ENCODE measurements at regions not wholly inside any gene's neighbourhood (a gene's known extent, or its start where the extent isn't known, plus 50 kb on each side); places are given as distances from the start of the nearest gene placed in this dataset.
"Not testable (repeated sequence)": the region's sequence is repeated elsewhere in the genome, so short reads cannot be mapped to it uniquely, and the experiment has no call there.

GRCh38 chr13:88031980-88032559 lies 360.9 kb downstream of the SLITRK5 start:
- Histone ChIP-seq H2AK5ac (ENCODE audit: low read length) (no peak overlapping the region), H3K9ac (ENCODE audit: low read length) (no peak overlapping the region), H2BK5ac (ENCODE audit: low read depth, low read length, poor library complexity) (no peak overlapping the region), H3K23ac (ENCODE audit: low read length) (no peak overlapping the region), H3K79me2 (ENCODE audit: control insufficient read depth, insufficient read depth, low read length, poor library complexity) (no peaks in the 10 kb centered on the region), H2BK12ac (ENCODE audit: low read length) (no peak overlapping the region), H3K4ac (ENCODE audit: low read depth, low read length) (no peak overlapping the region), H3K9me3 (ENCODE audit: insufficient read depth, low read depth, low read length) (no peaks in the 10 kb centered on the region), H3K4me1 (ENCODE audit: control insufficient read depth in 1 of 2, insufficient read depth in 2 of 2, low read length in 2 of 2) (no peaks in the 10 kb centered on the region), H4K12ac (ENCODE audit: low read depth, low read length) (no peak overlapping the region), H2BK120ac (ENCODE audit: insufficient read depth, low read length, poor library complexity) (no peak overlapping the region), H3K27ac (ENCODE audit: low read depth, low read length) (no peak overlapping the region), H3K36me3 (ENCODE audit: control insufficient read depth in 1 of 2, insufficient read depth in 2 of 2, low read length in 2 of 2) (no peaks in the 10 kb centered on the region), H3K4me2 (ENCODE audit: low read length) (no peak overlapping the region), H3K27me3 (ENCODE audit: insufficient read depth, low read length) (no peaks in the 10 kb centered on the region), H3K79me1 (ENCODE audit: low read length) (no peaks in the 10 kb centered on the region), H3K14ac (ENCODE audit: low read length) (no peak overlapping the region), H3K4me3 (ENCODE audit: low read depth, low read length) (no peak overlapping the region), H2AFZ (ENCODE audit: insufficient read depth, low read length, poor library complexity) (no peak overlapping the region), H4K8ac (ENCODE audit: low read depth, low read length) (no peak overlapping the region), H4K91ac (ENCODE audit: low read depth, low read length) (no peak overlapping the region), H3K18ac (ENCODE audit: low read length) (no peak overlapping the region)
- DNase-seq, result no peak

GRCh38 chr13:88036205-88036604 lies 365.0 kb downstream of the SLITRK5 start:
- H3K14ac ChIP-seq (ENCODE audit: low read length); H3K27ac ChIP-seq (ENCODE audit: low read depth, low read length); H3K79me2 ChIP-seq (ENCODE audit: control insufficient read depth, insufficient read depth, low read length, poor library complexity); H3K4me1 ChIP-seq (ENCODE audit: control insufficient read depth in 1 of 2, insufficient read depth in 2 of 2, low read length in 2 of 2); H3K36me3 ChIP-seq (ENCODE audit: control insufficient read depth in 1 of 2, insufficient read depth in 2 of 2, low read length in 2 of 2); H2AK5ac ChIP-seq (ENCODE audit: low read length); H2AFZ ChIP-seq (ENCODE audit: insufficient read depth, low read length, poor library complexity); H4K8ac ChIP-seq (ENCODE audit: low read depth, low read length); H2BK5ac ChIP-seq (ENCODE audit: low read depth, low read length, poor library complexity); H4K91ac ChIP-seq (ENCODE audit: low read depth, low read length); H4K12ac ChIP-seq (ENCODE audit: low read depth, low read length); H3K4ac ChIP-seq (ENCODE audit: low read depth, low read length); DNase-seq; H3K9me3 ChIP-seq (ENCODE audit: insufficient read depth, low read depth, low read length); H3K9ac ChIP-seq (ENCODE audit: low read length); H3K4me3 ChIP-seq (ENCODE audit: low read depth, low read length); H2BK120ac ChIP-seq (ENCODE audit: insufficient read depth, low read length, poor library complexity); H3K79me1 ChIP-seq (ENCODE audit: low read length); H3K23ac ChIP-seq (ENCODE audit: low read length); H3K18ac ChIP-seq (ENCODE audit: low read length); H2BK12ac ChIP-seq (ENCODE audit: low read length); H3K27me3 ChIP-seq (ENCODE audit: insufficient read depth, low read length); H3K4me2 ChIP-seq (ENCODE audit: low read length): not testable (repeated sequence)
- no CpG with 5 or more reads among the region's 8 CpGs for WGBS (ENCODE audit: extremely low coverage, insufficient coverage, insufficient read length)

GRCh38 chr13:88042489-88042888 lies 371.3 kb downstream of the SLITRK5 start:
- Histone ChIP-seq H3K4ac (ENCODE audit: low read depth, low read length) (no peak overlapping the region), H2AK5ac (ENCODE audit: low read length) (no peak overlapping the region), H3K23ac (ENCODE audit: low read length) (no peak overlapping the region), H3K9ac (ENCODE audit: low read length) (no peak overlapping the region), H2AFZ (ENCODE audit: insufficient read depth, low read length, poor library complexity) (no peak overlapping the region), H2BK120ac (ENCODE audit: insufficient read depth, low read length, poor library complexity) (no peak overlapping the region), H3K4me3 (ENCODE audit: low read depth, low read length) (no peak overlapping the region), H4K12ac (ENCODE audit: low read depth, low read length) (no peak overlapping the region), H3K27ac (ENCODE audit: low read depth, low read length) (no peak overlapping the region), H3K36me3 (ENCODE audit: control insufficient read depth in 1 of 2, insufficient read depth in 2 of 2, low read length in 2 of 2) (no peaks in the 10 kb centered on the region), H3K79me2 (ENCODE audit: control insufficient read depth, insufficient read depth, low read length, poor library complexity) (no peaks in the 10 kb centered on the region), H2BK12ac (ENCODE audit: low read length) (no peak overlapping the region), H3K27me3 (ENCODE audit: insufficient read depth, low read length) (no peaks in the 10 kb centered on the region), H3K79me1 (ENCODE audit: low read length) (no peaks in the 10 kb centered on the region), H3K18ac (ENCODE audit: low read length) (no peak overlapping the region), H3K9me3 (ENCODE audit: insufficient read depth, low read depth, low read length) (no peaks in the 10 kb centered on the region), H2BK5ac (ENCODE audit: low read depth, low read length, poor library complexity) (no peak overlapping the region), H4K8ac (ENCODE audit: low read depth, low read length) (no peak overlapping the region), H3K14ac (ENCODE audit: low read length) (no peak overlapping the region), H4K91ac (ENCODE audit: low read depth, low read length) (no peak overlapping the region), H3K4me1 (ENCODE audit: control insufficient read depth in 1 of 2, insufficient read depth in 2 of 2, low read length in 2 of 2) (no peaks in the 10 kb centered on the region), H3K4me2 (ENCODE audit: low read length) (no peak overlapping the region)
- no peak for DNase-seq
- no CpG with 5 or more reads among the region's 1 CpG for WGBS (ENCODE audit: extremely low coverage, insufficient coverage, insufficient read length)

GRCh38 chr13:88051746-88052482 lies 380.7 kb downstream of the SLITRK5 start:
- Histone ChIP-seq H2AFZ (ENCODE audit: insufficient read depth, low read length, poor library complexity) (no peak overlapping the region), H3K36me3 (ENCODE audit: control insufficient read depth in 1 of 2, insufficient read depth in 2 of 2, low read length in 2 of 2) (no peaks in the 10 kb centered on the region), H3K4ac (ENCODE audit: low read depth, low read length) (no peak overlapping the region), H3K18ac (ENCODE audit: low read length) (no peak overlapping the region), H2BK5ac (ENCODE audit: low read depth, low read length, poor library complexity) (no peak overlapping the region), H3K27ac (ENCODE audit: low read depth, low read length) (no peak overlapping the region), H2AK5ac (ENCODE audit: low read length) (no peak overlapping the region), H3K9ac (ENCODE audit: low read length) (no peak overlapping the region), H3K9me3 (ENCODE audit: insufficient read depth, low read depth, low read length) (peaks cover 3% of the 10 kb centered on the region), H4K12ac (ENCODE audit: low read depth, low read length) (no peak overlapping the region), H3K4me3 (ENCODE audit: low read depth, low read length) (no peak overlapping the region), H3K4me2 (ENCODE audit: low read length) (no peak overlapping the region), H2BK12ac (ENCODE audit: low read length) (no peak overlapping the region), H3K23ac (ENCODE audit: low read length) (no peak overlapping the region), H2BK120ac (ENCODE audit: insufficient read depth, low read length, poor library complexity) (no peak overlapping the region), H3K27me3 (ENCODE audit: insufficient read depth, low read length) (no peaks in the 10 kb centered on the region), H3K79me2 (ENCODE audit: control insufficient read depth, insufficient read depth, low read length, poor library complexity) (no peaks in the 10 kb centered on the region), H3K79me1 (ENCODE audit: low read length) (no peaks in the 10 kb centered on the region), H3K4me1 (ENCODE audit: control insufficient read depth in 1 of 2, insufficient read depth in 2 of 2, low read length in 2 of 2) (no peaks in the 10 kb centered on the region), H3K14ac (ENCODE audit: low read length) (no peak overlapping the region), H4K8ac (ENCODE audit: low read depth, low read length) (no peak overlapping the region), H4K91ac (ENCODE audit: low read depth, low read length) (no peak overlapping the region)
- no peak for DNase-seq
- WGBS (ENCODE audit: extremely low coverage, insufficient coverage, insufficient read length), result no CpG with 5 or more reads among the region's 8 CpGs

Measured in trophoblast cell (in vitro differentiated cells and primary cell).